Liver (tissue), 8 donors: ENCODE measurements at regions not wholly inside any gene's neighbourhood (a gene's known extent, or its start where the extent isn't known, plus 50 kb on each side); places are given as distances from the start of the nearest gene placed in this dataset.

Experiments
- DNase-seq: peaks from one replicate; pipeline ENCODE4 v3.0.0-alpha.2; 2017; ENCODE audit warnings: low spot score
- H3K27ac ChIP-seq, 2 donors: one replicate each; pipeline ENCODE4 v1.7.0; 2013; ENCODE audit warnings: inconsistent platforms in 2 of 2, low read length in 2 of 2, control low read depth in 1 of 2, low read depth in 1 of 2, mild to moderate bottlenecking in 1 of 2
- H3K27me3 ChIP-seq, 4 donors: one replicate each; pipeline versions ENCODE4 v1.6.1 to v1.7.0; 2013; ENCODE audit warnings: low read length in 3 of 4, inconsistent platforms in 1 of 4, mild to moderate bottlenecking in 1 of 4, moderate library complexity in 1 of 4; ENCODE audit not compliant: control insufficient read depth in 4 of 4, insufficient read depth in 4 of 4
- H3K36me3 ChIP-seq, 4 donors: one replicate each; pipeline versions ENCODE4 v1.6.1 to v1.7.0; 2013; ENCODE audit warnings: low read length in 3 of 4, mild to moderate bottlenecking in 3 of 4, low read depth in 1 of 4, moderate library complexity in 1 of 4; ENCODE audit not compliant: control insufficient read depth in 4 of 4, insufficient read depth in 3 of 4
- H3K4me1 ChIP-seq, 4 donors: one replicate each; pipeline versions ENCODE4 v1.6.1 to v1.7.0; 2013; ENCODE audit warnings: low read length in 3 of 4, mild to moderate bottlenecking in 3 of 4, moderate library complexity in 1 of 4; ENCODE audit not compliant: control insufficient read depth in 4 of 4, insufficient read depth in 4 of 4
- H3K4me3 ChIP-seq, 3 donors: one replicate each; pipeline versions ENCODE4 v1.6.1 to v1.7.0; 2013; ENCODE audit warnings: low read length in 3 of 3, control low read depth in 1 of 3, low read depth in 1 of 3, mild to moderate bottlenecking in 1 of 3
- H3K9ac ChIP-seq, 2 donors: one replicate each; pipeline ENCODE4 v1.7.0; 2013; ENCODE audit warnings: low read length in 2 of 2, mild to moderate bottlenecking in 2 of 2, moderate library complexity in 2 of 2, control low read depth in 1 of 2, low read depth in 1 of 2
- H3K9me3 ChIP-seq, 4 donors: one replicate each; pipeline versions ENCODE4 v1.6.1 to v1.7.0; 2013; ENCODE audit warnings: low read length in 3 of 4; ENCODE audit not compliant: control insufficient read depth in 4 of 4
- ATF3 ChIP-seq: IDR thresholded peaks from 2 replicates; pipeline ENCODE4 v1.6.1; 2016; ENCODE audit warnings: antibody characterized with exemption
- CTCF ChIP-seq: fragments of 150-350 bp; IDR thresholded peaks from 2 replicates; pipeline ENCODE4 v1.5.1; 2017; ENCODE audit warnings: improper control_type of control experiment, low read depth, low read length; ENCODE audit not compliant: missing input control
- EGR1 ChIP-seq, 2 donors: IDR thresholded peaks; 2 replicates each; pipeline ENCODE4 v1.6.1; 2016 to 2018; ENCODE audit warnings: antibody characterized with exemption in 2 of 2, low read depth in 2 of 2
- FOXA1 ChIP-seq: IDR thresholded peaks from 2 replicates; pipeline ENCODE4 v1.6.1; 2016; ENCODE audit warnings: antibody characterized with exemption
- FOXA2 ChIP-seq: IDR thresholded peaks from 2 replicates; pipeline ENCODE4 v1.6.1; 2016; ENCODE audit warnings: antibody characterized with exemption
- GABPA ChIP-seq, 2 donors: IDR thresholded peaks in 1 of 2; conservative IDR thresholded peaks in 1 of 2; 2 replicates each; pipeline ENCODE4 v1.6.1; 2016; ENCODE audit warnings: antibody characterized with exemption in 2 of 2, mild to moderate bottlenecking in 1 of 2, moderate library complexity in 1 of 2
- HNF4A ChIP-seq, 2 donors: conservative IDR thresholded peaks; 2 replicates each; pipeline ENCODE4 v1.6.1; 2016; ENCODE audit warnings: antibody characterized with exemption in 2 of 2, mild to moderate bottlenecking in 2 of 2
- HNF4G ChIP-seq: IDR thresholded peaks from 2 replicates; pipeline ENCODE4 v1.6.1; 2016; ENCODE audit warnings: antibody characterized with exemption
- JUND ChIP-seq, 2 donors: IDR thresholded peaks; 2 replicates each; pipeline ENCODE4 v1.6.1; 2016; ENCODE audit warnings: antibody characterized with exemption in 2 of 2
- NR2F2 ChIP-seq: IDR thresholded peaks from 2 replicates; pipeline ENCODE4 v1.6.1; 2016; ENCODE audit warnings: antibody characterized with exemption
- RAD21 ChIP-seq, 2 donors: IDR thresholded peaks; 2 replicates each; pipeline ENCODE4 v1.6.1; 2016; ENCODE audit warnings: antibody characterized with exemption in 2 of 2, mild to moderate bottlenecking in 2 of 2
- REST ChIP-seq: IDR thresholded peaks from 2 replicates; pipeline ENCODE4 v1.6.1; 2016; ENCODE audit warnings: antibody characterized with exemption, mild to moderate bottlenecking
- RXRA ChIP-seq, 2 donors: IDR thresholded peaks; 2 replicates each; pipeline ENCODE4 v1.6.1; 2017 to 2018; ENCODE audit warnings: antibody characterized with exemption in 2 of 2, mild to moderate bottlenecking in 1 of 2
- SP1 ChIP-seq: IDR thresholded peaks from 2 replicates; pipeline ENCODE4 v1.6.1; 2018; ENCODE audit warnings: antibody characterized with exemption, mild to moderate bottlenecking
- TAF1 ChIP-seq: conservative IDR thresholded peaks from 2 replicates; pipeline ENCODE4 v1.6.1; 2016; ENCODE audit warnings: antibody characterized with exemption, mild to moderate bottlenecking
- YY1 ChIP-seq: IDR thresholded peaks from 2 replicates; pipeline ENCODE4 v1.6.1; 2016; ENCODE audit warnings: antibody characterized with exemption, mild to moderate bottlenecking
- WGBS: extraction: QIAGEN DNeasy Blood & Tissue Kit; methylation state at CpG from one replicate; pipeline ENCODE4 v1.1.7; 2013; 5-methylcytosine and 5-hydroxymethylcytosine counted together
- TF ChIP-seq, protein P1 (sequence below): IDR thresholded peaks from 2 replicates; pipeline ENCODE4 v1.6.1; 2016; ENCODE audit warnings: antibody characterized with exemption
- TF ChIP-seq, protein P2 (sequence below): IDR thresholded peaks from 2 replicates; pipeline ENCODE4 v1.6.1; 2016; ENCODE audit warnings: antibody characterized with exemption
- donor health status: healthy.
- donor health status: healthy.
- donor health status: healthy.
- donor health status: healthy.
- donor health status: healthy.

GRCh38 chr5:2904399-2904798 lies 152.9 kb upstream of the IRX2 start:
- peaks cover 0 to 9% (median 0%) of the 10 kb centered on the region in 4 donors for H3K9me3 ChIP-seq
- no peaks in the 10 kb centered on the region for H3K36me3 ChIP-seq
- no peak overlapping the region for H3K4me3 ChIP-seq
- H3K27ac ChIP-seq, result no peak overlapping the region
- H3K9ac ChIP-seq, result no peak overlapping the region
- WGBS, result 78% methylated on average over 13 of the region's 13 CpGs
- no peaks in the 10 kb centered on the region for H3K27me3 ChIP-seq
- DNase-seq, result peak; percentile 13
- no peaks in the 10 kb centered on the region for H3K4me1 ChIP-seq
- TF ChIP-seq FOXA2 (no peak), HNF4G (no peak), NR2F2 (no peak), SP1 (no peak), CTCF (no peak)
- TF ChIP-seq, protein P1, sequence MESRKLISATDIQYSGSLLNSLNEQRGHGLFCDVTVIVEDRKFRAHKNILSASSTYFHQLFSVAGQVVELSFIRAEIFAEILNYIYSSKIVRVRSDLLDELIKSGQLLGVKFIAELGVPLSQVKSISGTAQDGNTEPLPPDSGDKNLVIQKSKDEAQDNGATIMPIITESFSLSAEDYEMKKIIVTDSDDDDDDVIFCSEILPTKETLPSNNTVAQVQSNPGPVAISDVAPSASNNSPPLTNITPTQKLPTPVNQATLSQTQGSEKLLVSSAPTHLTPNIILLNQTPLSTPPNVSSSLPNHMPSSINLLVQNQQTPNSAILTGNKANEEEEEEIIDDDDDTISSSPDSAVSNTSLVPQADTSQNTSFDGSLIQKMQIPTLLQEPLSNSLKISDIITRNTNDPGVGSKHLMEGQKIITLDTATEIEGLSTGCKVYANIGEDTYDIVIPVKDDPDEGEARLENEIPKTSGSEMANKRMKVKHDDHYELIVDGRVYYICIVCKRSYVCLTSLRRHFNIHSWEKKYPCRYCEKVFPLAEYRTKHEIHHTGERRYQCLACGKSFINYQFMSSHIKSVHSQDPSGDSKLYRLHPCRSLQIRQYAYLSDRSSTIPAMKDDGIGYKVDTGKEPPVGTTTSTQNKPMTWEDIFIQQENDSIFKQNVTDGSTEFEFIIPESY, result no peak

DNA sequence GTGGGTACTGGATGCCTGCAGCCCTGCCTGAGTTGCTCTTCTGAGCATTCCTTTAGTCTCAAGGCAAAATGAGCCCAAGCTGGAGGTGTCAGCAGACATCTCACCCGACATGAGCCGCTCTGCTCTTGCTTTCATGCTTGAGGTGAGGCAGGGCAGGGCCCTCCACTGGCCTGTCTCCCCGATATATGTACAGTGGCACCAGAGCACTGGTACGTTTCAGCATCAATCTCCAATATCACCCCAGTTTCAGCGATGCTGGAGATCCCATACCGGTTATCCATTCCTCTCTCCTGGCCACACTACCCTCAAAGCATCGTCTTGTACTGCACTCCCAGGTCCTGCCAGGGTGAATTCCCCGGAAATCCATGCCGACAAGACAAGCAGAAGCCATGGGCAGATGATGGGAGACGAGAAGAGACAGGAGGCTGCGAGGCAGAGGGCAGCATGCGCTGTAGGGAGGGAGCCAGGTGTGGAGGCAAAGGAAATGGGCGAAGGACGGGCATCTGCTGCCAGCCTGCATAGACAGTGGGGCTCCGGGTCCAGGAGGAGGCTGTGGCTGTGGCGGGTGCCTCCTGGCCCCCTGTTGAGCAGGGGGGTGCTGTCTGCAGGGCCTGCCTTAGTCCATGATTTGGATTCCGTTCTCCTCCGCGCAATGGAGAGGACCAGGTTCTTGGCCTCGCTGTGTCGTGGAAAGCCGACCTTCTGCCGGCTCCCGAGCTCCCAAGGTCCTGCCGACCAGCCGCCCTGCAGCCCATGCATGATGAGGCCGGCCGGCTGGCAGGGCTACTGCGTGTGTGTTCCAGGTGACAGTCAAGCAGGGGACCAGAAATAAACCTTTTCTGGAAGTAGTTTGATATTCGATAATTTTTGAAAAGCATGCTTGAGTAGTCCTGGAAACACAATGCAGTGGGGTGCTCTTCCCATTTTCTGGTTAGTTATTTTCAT lies 152.2 kb upstream of the IRX2 start:
- TF ChIP-seq JUND (IDR thresholded peaks at IDR 0.05) (no peak), SP1 (no peak), EGR1 (IDR thresholded peaks at IDR 0.05; ENCODE audit: low read depth in 2 of 2) (no peak), RAD21 (IDR thresholded peaks at IDR 0.05) (no peak), GABPA (IDR thresholded peaks at IDR 0.05 in 1 of 2, conservative IDR thresholded peaks at IDR 0.05 in 1 of 2) (no peak), CTCF (no peak), HNF4A (conservative IDR thresholded peaks at IDR 0.05) (no peak), YY1 (no peak), FOXA2 (no peak), NR2F2 (no peak), HNF4G (no peak), TAF1 (no peak), ATF3 (no peak), RXRA (IDR thresholded peaks at IDR 0.05) (no peak), REST (no peak), FOXA1 (no peak)
- TF ChIP-seq, protein P1, result no peak
- TF ChIP-seq, protein P2, sequence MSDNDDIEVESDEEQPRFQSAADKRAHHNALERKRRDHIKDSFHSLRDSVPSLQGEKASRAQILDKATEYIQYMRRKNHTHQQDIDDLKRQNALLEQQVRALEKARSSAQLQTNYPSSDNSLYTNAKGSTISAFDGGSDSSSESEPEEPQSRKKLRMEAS, result no peak
- H3K4me3 ChIP-seq, result no peak overlapping the region
- H3K9me3 ChIP-seq, result peaks cover 0 to 9% (median 1%) of the 10 kb centered on the region in 4 donors
- no peaks in the 10 kb centered on the region for H3K4me1 ChIP-seq
- no peak overlapping the region for H3K9ac ChIP-seq
- no peak overlapping the region for H3K27ac ChIP-seq
- DNase-seq, result peak; percentile 20
- WGBS, result 85% methylated on average over 30 of the region's 30 CpGs
- H3K36me3 ChIP-seq, result no peaks in the 10 kb centered on the region
- no peaks in the 10 kb centered on the region for H3K27me3 ChIP-seq
